ENCODE measurements at regions not wholly inside any gene's neighbourhood (a gene's known extent, or its start where the extent isn't known, plus 50 kb on each side); places are given as distances from the start of the nearest gene placed in this dataset.
"Not testable (repeated sequence)": the region's sequence is repeated elsewhere in the genome, so short reads cannot be mapped to it uniquely, and the experiment has no call there.

DNA sequence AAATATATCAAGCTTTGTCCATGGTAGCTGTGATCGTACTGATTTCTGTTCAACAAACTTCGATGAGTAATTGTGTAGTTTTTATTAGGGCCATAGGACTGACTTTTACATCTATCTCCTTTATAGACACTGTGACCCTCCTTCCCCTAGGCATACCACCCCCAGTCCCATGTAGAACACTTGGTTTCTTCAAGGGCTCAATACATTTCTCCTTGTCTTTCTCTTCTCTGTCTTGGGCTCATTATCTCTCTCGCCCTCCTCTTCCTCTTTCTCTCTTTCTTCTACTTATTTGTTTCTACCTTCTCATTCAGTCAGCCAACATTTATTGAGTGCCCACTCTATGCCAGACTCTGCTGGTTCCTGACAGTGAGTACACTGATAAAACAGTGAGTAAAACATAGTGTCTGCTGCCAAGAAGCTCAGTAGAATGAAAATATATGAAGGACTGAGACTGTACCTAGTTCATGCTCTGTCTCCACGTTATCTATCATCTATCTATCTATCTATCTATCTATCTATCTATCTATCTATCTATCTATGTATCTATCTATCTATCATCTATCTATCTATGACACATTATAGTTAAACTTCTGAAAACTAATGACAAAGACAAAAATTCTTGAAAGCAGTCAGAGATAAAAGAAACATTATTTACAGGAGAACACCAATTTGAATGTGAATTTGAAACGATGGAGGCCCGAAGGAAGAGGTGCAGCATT lies 122.8 kb downstream of the RBMX2 start:
- Mint-ChIP-seq H3K27me3 (peaks cover 2% of the 10 kb centered on the region), H3K4me3 (no peak overlapping the region), H3K9me3 (no peaks in the 10 kb centered on the region), H3K4me1 (no peaks in the 10 kb centered on the region), H3K36me3 (ENCODE audit: low read depth) (no peaks in the 10 kb centered on the region), H3K27ac (no peak overlapping the region)
- DNase-seq = no peak
- ChIA-PET POLR2A (no interaction called here), CTCF (no interaction called here)

DNA sequence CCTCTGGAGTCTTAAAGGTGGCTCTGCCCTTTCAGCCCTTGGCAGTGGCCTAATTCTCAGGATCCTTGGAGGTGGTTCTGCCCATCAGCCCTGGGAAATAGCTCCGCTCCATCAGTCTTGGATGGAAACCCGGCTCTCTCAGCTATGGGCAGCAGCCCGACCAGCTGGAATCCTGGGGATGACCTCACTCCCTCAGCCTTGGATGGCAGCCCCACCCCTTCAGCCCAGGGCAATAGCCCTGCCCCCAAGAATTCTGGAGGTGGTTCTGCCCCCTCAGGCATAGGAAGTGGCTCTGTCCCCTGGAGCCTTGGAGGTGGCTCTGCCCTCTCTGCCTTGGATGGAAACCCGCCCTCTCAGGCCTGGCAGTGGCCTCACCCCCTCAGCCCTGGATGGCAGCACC lies 127.7 kb downstream of the RBMX2 start:
- H3K4me3 Mint-ChIP-seq = no peak overlapping the region
- POLR2A ChIA-PET = no interaction called here
- no peaks in the 10 kb centered on the region for H3K9me3 Mint-ChIP-seq
- no peak overlapping the region for H3K27ac Mint-ChIP-seq
- CTCF ChIA-PET = no interaction called here
- no peaks in the 10 kb centered on the region for H3K36me3 Mint-ChIP-seq (ENCODE audit: low read depth)
- no peak for DNase-seq
- H3K27me3 Mint-ChIP-seq = peaks cover 4% of the 10 kb centered on the region
- no peaks in the 10 kb centered on the region for H3K4me1 Mint-ChIP-seq

GRCh38 chrX:130531066-130531465 lies 129.3 kb downstream of the RBMX2 start:
- Mint-ChIP-seq H3K27ac (no peak overlapping the region), H3K4me1 (no peaks in the 10 kb centered on the region), H3K9me3 (no peaks in the 10 kb centered on the region), H3K36me3 (ENCODE audit: low read depth) (no peaks in the 10 kb centered on the region), H3K4me3 (no peak overlapping the region), H3K27me3 (peaks cover 3% of the 10 kb centered on the region)
- ChIA-PET CTCF (no interaction called here), POLR2A (no interaction called here)
- DNase-seq = no peak

GRCh38 chrX:130539721-130540321 lies 138.0 kb downstream of the RBMX2 start:
- no peaks in the 10 kb centered on the region for H3K9me3 Mint-ChIP-seq
- POLR2A ChIA-PET = no interaction called here
- H3K36me3 Mint-ChIP-seq (ENCODE audit: low read depth) = no peaks in the 10 kb centered on the region
- H3K4me3 Mint-ChIP-seq = no peak overlapping the region
- no peaks in the 10 kb centered on the region for H3K4me1 Mint-ChIP-seq
- CTCF ChIA-PET = interaction anchor here (1.0 kb wide), 1 partner anchor 377 kb away, joined by 6 read pairs; no protein-coding TSS in a partner anchor
- DNase-seq = peak; percentile 55
- H3K27ac Mint-ChIP-seq = no peak overlapping the region
- H3K27me3 Mint-ChIP-seq = no peaks in the 10 kb centered on the region

GRCh38 chrX:130543603-130544325 lies 142.0 kb downstream of the RBMX2 start:
- Mint-ChIP-seq H3K27me3 (no peaks in the 10 kb centered on the region), H3K9me3 (no peaks in the 10 kb centered on the region), H3K36me3 (ENCODE audit: low read depth) (no peaks in the 10 kb centered on the region), H3K27ac (no peak overlapping the region), H3K4me1 (no peaks in the 10 kb centered on the region), H3K4me3 (no peak overlapping the region)
- no peak for DNase-seq
- POLR2A ChIA-PET = no interaction called here
- CTCF ChIA-PET = no interaction called here

- CTCF ChIA-PET = no interaction called here
- Mint-ChIP-seq H3K36me3 (ENCODE audit: low read depth) (no peaks in the 10 kb centered on the region), H3K27me3 (peaks cover 8% of the 10 kb centered on the region), H3K4me1 (no peaks in the 10 kb centered on the region), H3K9me3 (no peaks in the 10 kb centered on the region), H3K27ac (no peak overlapping the region), H3K4me3 (no peak overlapping the region)
- POLR2A ChIA-PET = no interaction called here
- no peak for DNase-seq
Observed at GRCh38 chrX:130545796-130546195, 144.0 kb downstream of the RBMX2 start.

DNA sequence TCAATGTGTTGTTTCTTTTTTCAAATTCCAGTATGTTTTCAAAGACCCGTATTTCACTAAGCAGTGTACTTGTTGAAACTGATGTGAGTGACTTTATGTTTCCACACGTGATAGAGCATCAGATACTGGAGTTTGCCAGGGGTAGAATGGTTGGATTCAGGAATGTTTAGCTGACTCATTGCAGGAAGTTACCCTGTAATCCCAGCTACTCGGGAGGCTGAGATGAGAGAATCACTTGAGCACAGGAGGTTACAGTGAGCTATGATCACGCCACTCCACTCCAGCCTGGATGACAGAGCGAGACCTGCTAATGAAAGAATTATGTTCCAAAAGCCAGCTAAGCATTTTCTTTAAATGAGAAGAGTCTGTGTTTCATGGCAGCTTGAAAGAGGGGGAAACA lies 147.6 kb downstream of the RBMX2 start:
- DNase-seq; H3K36me3 Mint-ChIP-seq (ENCODE audit: low read depth); H3K9me3 Mint-ChIP-seq; H3K4me3 Mint-ChIP-seq; POLR2A ChIA-PET; H3K27ac Mint-ChIP-seq; H3K4me1 Mint-ChIP-seq; CTCF ChIA-PET: not testable (repeated sequence)
- H3K27me3 Mint-ChIP-seq = peaks cover 11% of the 10 kb centered on the region

GRCh38 chrX:130550351-130550750 lies 148.6 kb downstream of the RBMX2 start:
- CTCF ChIA-PET = no interaction called here
- no peaks in the 10 kb centered on the region for H3K9me3 Mint-ChIP-seq
- H3K4me1 Mint-ChIP-seq = peaks cover 1% of the 10 kb centered on the region
- H3K4me3 Mint-ChIP-seq = no peak overlapping the region
- POLR2A ChIA-PET = no interaction called here
- no peak for DNase-seq
- peaks cover 15% of the 10 kb centered on the region for H3K27me3 Mint-ChIP-seq
- no peak overlapping the region for H3K27ac Mint-ChIP-seq
- no peaks in the 10 kb centered on the region for H3K36me3 Mint-ChIP-seq (ENCODE audit: low read depth)

DNA sequence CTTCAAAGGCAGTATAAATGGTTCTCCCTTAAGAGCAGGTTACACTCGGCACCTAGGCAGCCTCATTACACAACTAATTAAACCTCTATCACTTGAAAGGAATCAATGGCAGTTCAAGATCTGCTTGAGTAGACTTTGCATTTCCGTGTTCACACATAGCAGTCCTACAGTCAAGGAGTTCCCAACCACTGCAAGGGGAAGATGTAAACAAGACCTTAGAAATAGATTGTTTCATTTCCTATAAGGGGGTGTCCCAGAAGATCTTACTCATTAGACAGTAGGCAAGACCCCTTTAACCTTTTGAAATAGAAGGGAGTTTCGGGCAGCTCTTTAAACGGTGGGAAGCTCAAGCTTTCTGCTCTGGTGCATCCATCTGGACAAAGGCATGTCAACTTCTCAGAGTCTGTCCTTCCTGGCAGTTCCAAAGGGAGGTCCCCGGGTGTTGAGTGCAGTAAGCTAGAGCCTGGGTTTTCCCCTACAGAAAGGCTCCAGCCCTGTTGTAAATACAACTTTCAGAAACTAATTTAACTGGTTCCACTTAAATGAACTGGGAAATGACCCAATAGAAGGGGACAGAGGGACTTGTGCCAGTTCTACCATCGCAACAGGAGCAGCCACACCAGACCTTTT lies 150.8 kb downstream of the RBMX2 start:
- ChIA-PET POLR2A (no interaction called here), CTCF (no interaction called here)
- Mint-ChIP-seq H3K4me1 (peaks cover 1% of the 10 kb centered on the region), H3K27me3 (peaks cover 19% of the 10 kb centered on the region), H3K4me3 (no peak overlapping the region), H3K9me3 (no peaks in the 10 kb centered on the region), H3K27ac (no peak overlapping the region), H3K36me3 (ENCODE audit: low read depth) (no peaks in the 10 kb centered on the region)
- no peak for DNase-seq

DNA sequence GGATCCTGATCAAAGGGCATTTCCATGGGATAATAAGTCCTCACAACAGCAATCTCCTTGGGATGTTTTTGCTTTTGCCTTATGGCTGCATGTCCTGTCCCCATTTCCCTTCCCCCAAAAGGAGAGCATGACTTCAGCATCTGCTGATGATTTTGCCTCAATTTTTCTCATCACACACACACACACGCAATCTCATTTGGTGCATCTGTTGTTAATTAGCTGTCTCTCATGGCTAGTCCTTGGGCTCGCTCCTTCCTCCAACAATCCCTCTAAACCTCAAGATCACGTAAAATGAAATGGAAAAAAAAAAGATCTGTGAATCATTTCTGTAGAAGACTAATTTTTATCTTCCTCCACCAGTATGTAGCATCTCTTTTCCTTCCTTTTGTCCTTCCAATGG lies 153.6 kb downstream of the RBMX2 start:
- H3K27me3 Mint-ChIP-seq = peaks cover 13% of the 10 kb centered on the region
- H3K4me1 Mint-ChIP-seq = peaks cover 1% of the 10 kb centered on the region
- no peak overlapping the region for H3K4me3 Mint-ChIP-seq
- CTCF ChIA-PET = no interaction called here
- H3K9me3 Mint-ChIP-seq = no peaks in the 10 kb centered on the region
- no peaks in the 10 kb centered on the region for H3K36me3 Mint-ChIP-seq (ENCODE audit: low read depth)
- H3K27ac Mint-ChIP-seq = no peak overlapping the region
- no peak for DNase-seq
- POLR2A ChIA-PET = no interaction called here

DNA sequence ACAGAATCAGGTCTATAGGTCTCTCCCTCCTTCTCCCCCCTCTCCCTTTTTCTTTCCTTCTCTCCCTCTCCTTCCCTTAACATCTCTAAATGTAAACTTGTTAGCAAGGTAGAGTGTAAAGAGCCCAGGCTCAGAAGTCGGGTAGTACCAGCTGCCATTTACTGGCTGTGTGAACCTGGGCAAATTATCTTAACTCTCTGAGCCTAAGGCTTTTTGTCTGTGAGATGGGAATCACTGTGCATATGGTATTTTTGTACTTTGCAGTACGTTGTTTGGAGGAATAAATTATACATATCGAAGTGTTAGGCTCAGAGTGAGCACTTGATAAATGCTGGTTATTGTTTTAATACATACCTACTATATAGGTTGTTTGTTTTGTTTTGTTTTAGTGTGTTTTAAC lies 154.0 kb downstream of the RBMX2 start:
- peaks cover 1% of the 10 kb centered on the region for H3K4me1 Mint-ChIP-seq
- H3K27ac Mint-ChIP-seq = no peak overlapping the region
- POLR2A ChIA-PET = no interaction called here
- no peaks in the 10 kb centered on the region for H3K9me3 Mint-ChIP-seq
- DNase-seq = no peak
- no peak overlapping the region for H3K4me3 Mint-ChIP-seq
- H3K36me3 Mint-ChIP-seq (ENCODE audit: low read depth) = no peaks in the 10 kb centered on the region
- CTCF ChIA-PET = no interaction called here
- peaks cover 11% of the 10 kb centered on the region for H3K27me3 Mint-ChIP-seq

DNA sequence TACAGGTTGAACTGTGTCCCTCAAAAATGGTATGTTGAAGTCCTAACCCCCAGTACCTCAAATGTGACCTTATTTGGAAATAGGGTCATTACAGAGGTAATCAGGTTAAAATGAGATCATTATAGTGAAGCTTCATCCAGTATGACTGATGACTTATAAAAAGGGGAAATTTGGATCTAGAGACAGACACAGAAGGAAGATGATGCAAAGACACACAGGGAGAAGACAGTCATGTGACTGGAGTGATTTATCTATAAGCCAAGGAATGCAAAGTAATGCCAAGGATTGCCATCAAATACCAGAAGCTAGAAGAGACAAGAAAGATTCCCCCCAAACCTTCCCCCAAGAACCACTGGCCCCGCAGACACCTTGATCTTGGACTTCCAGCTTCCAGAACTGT lies 155.2 kb downstream of the RBMX2 start:
- Mint-ChIP-seq H3K27ac (no peak overlapping the region), H3K36me3 (ENCODE audit: low read depth) (no peaks in the 10 kb centered on the region), H3K4me3 (no peak overlapping the region), H3K4me1 (no peaks in the 10 kb centered on the region), H3K27me3 (peaks cover 10% of the 10 kb centered on the region), H3K9me3 (no peaks in the 10 kb centered on the region)
- ChIA-PET CTCF (no interaction called here), POLR2A (no interaction called here)
- DNase-seq = no peak

GRCh38 chrX:130560544-130560943 lies 158.8 kb downstream of the RBMX2 start:
- POLR2A ChIA-PET = no interaction called here
- H3K27ac Mint-ChIP-seq = no peak overlapping the region
- H3K9me3 Mint-ChIP-seq = no peaks in the 10 kb centered on the region
- H3K4me1 Mint-ChIP-seq = no peaks in the 10 kb centered on the region
- H3K4me3 Mint-ChIP-seq = no peak overlapping the region
- DNase-seq = no peak
- H3K27me3 Mint-ChIP-seq = peaks cover 6% of the 10 kb centered on the region
- no peaks in the 10 kb centered on the region for H3K36me3 Mint-ChIP-seq (ENCODE audit: low read depth)
- CTCF ChIA-PET = no interaction called here

Measured in activated CD4-positive, alpha-beta T cell treated with anti-CD3 and anti-CD28 coated beads, Interleukin-2, amount 10 ng/mL, durations not matched to agents 7 days and 5 days (primary cell).